Urothelium cell line (cell line): ENCODE measurements at regions not wholly inside any gene's neighbourhood (a gene's known extent, or its start where the extent isn't known, plus 50 kb on each side); places are given as distances from the start of the nearest gene placed in this dataset.

ENCODE experiments used
- DNase-seq: peaks from one replicate; pipeline ENCODE4 v3.0.0; 2011; ENCODE audit warnings: low spot score, mixed read lengths
- FAIRE-seq: peaks from 2 replicates; lab custom pipeline; 2011; peaks lifted over from hg19 to GRCh38; lab: Jason Lieb, UNC

DNA sequence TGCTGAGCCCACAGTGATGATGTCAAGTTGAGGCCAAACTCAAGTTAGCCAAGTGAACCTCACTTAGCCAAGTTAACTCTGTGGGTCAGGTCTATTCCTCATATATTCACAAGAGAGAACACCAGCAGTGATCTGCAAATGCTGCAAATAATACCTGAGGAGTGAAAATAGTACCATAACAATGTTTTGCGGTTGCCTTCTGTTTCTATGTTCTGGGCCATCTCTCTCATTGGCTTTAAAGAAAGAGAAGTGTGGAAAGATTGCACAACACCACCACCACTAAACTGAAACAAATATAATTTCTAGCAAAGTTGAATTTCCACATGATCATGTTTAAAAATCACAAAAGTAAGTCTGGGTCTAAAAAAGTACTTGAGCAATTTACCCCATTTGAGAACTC, 211.1 kb upstream of the GALNT5 start:
- no peak for DNase-seq

DNA sequence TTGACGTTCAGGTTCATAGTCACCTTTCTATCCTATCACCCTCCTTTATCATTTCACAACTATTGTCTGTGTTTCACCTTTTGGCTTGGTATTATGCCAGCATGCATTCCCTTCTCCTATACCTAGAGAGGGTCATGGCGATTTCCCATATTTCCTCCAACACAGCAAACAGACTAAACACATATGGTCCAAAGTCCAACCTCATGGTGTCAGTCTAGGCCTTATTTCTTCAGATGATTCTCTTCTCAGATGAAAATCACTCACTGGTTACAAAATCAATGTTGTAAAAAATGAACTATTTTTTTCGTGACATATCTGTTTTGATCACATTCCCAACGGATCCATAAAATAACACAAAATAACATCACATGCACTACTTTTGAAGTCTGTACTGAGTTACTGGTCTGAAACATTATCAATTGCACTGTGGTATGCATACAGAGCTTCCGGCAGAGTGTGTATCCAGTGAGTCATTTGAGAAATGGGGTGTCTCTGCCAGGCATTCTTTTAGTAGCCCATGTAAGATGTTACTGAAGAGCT, 204.8 kb upstream of the GALNT5 start:
- DNase-seq (peak; percentile 39), FAIRE-seq (peak; percentile 13)

More for the DNA sequence above, 211.1 kb upstream of the GALNT5 start:
- FAIRE-seq, result no peak

DNA sequence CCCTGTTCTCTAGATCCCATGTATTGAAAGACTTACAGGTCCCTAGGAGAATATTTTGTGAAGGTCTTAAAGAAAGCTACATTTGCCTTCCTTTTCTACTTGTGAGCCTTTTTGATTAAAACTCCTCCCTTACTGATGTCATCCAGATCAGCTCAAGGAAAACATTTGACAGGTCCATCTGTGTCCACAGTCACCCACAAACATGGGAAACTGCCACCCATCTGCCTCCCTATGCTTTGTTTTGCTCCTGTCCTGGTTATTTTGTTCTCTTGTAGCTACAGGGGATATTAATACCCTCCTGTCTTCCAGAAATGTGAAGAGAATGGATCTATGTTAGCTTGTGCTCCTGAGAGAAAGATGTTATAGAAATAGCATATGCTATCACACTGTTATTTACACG, 203.6 kb upstream of the GALNT5 start:
- FAIRE-seq, result no peak
- no peak for DNase-seq

DNA sequence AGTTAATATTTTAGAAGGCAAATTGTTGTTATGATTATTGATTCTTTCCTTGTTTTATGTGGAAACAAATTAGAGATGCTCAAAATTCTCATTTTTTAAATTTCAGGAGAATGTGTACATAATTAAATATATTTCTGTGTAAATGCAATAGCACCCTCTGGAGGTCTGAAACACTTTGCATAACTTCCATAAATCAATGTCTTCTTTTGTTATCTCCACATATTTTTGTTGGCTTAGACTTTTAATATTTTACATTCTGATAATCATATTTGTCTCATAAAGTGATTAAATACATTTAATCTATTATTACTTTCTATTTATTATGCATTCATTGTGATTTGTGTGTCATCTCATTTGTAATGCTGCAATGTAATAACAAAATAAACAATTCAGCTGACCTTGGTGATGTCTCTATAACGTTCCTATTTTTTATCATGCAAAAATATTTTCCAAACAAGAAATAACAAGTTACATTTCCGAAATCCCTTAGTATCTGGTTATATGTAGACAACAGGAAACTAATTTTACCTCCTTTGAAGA, 201.8 kb upstream of the GALNT5 start:
- FAIRE-seq (no peak), DNase-seq (peak; percentile 7)

DNA sequence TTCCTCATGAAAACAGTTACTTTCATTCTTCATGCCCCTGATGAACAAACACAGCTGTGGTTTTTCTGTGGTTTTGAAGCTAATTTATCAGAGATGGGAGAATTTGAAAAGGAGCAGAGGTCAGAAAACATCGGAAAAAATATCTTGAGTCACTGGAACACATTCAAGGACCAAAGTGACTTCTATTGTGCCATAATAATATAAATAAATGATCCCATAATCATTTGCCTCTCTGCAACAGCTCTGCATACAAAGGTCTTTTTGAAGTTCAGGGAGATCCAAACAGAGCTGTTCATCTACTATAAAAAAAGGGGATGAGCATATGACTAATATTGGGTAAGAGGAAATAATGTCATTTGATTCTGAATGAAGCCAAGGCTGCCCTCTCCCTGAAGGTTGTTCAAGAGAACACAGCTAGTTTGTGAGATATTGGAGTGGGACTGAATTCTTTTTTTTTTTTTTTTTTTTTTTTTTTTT, 201.3 kb upstream of the GALNT5 start:
- DNase-seq (peak; percentile 57), FAIRE-seq (no peak)

DNA sequence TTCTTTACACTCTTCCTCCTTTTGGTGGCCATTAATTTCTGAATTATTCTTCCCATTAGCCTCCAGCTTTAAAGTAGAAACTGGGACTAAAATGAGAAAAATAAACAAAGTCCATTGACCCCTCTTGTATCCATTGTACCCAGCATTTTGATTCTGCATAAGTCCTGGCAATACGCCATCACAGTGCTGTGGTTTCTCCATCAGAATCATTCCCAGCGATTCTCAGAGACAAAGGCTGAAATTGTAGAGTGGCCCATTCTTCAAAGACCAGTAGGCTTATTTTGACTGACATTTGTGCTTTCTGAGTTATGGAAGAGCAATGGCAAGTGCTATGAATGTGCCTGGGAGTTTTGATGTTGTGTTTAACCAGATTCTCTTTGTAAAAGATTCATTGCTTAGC, 199.3 kb upstream of the GALNT5 start:
- no peak for DNase-seq
- FAIRE-seq, result no peak

DNA sequence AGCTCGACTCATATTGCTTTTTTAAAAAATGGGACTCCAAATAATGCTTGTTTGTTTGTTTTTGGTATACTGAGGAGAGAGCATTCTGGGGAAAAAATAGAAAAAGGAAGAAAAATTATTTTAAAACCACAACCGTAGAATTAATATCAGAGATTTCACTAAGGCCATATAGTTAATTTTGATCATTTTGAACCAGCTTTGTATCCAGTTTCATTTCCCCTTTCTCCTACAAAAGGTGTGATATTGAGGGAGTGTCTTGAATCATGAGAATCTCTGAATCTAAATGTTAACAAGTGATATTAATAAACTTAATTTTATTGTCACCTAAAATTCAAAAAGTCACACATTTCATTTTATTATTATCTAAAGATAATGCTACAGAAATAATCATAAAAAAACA, 198.5 kb upstream of the GALNT5 start:
- FAIRE-seq (no peak), DNase-seq (no peak)

DNA sequence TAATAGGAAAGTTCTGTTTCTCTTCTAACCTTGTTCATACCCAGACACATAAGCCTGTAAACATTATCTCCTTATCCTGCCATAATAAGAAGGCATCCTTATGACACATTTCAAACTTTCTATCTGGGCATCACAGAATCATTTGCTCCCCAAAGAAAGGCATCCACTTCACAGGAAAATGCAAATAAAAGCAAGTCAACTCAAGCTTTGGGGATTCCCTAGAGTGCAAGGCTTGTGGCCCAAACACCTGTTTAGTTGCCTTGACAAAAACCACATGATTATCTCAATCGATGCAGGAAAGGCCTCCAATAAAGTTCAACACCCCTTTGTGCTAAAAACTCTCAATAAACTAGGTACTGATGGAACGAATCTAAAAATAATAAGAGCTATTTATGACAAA, 195.7 kb upstream of the GALNT5 start:
- no peak for DNase-seq
- no peak for FAIRE-seq

DNA sequence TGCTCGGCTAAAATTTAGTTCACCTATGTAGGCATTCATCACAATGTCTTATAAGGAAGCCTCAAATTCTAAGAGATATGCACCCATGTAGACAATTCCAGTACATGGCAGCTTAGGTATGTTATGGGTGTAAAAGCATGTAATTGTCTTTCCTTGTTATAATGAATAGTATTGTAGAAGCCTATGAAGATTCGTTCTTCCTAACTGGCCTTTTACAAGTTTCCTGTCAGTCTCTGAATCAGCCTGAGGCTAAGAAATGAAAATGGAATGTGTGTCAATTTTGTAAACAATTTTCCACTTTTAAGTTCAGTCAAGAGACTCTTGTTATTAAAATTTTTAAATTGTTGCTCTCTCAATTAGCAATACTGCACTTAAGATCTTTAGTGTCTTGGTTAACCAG, 189.9 kb upstream of the GALNT5 start:
- FAIRE-seq (no peak), DNase-seq (no peak)

DNA sequence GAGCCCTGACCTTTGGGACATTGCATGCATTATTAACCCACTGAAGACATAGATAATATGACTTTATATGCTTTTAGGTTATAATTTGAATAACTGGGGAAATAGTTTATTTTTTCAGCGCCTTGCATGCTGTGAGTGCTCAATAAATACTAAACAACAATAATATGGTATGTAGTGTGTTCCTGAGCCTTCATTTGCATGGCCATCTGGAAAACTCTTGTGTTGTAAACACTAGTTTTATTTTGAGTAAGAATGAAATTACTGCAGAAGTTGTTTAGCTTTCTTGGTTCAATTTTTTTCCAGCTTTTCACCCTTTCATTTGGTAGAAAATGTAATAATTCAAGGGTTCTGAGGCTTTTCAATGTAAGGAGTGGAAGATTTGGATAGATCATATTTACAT, 189.3 kb upstream of the GALNT5 start:
- DNase-seq, result no peak
- FAIRE-seq, result no peak

DNA sequence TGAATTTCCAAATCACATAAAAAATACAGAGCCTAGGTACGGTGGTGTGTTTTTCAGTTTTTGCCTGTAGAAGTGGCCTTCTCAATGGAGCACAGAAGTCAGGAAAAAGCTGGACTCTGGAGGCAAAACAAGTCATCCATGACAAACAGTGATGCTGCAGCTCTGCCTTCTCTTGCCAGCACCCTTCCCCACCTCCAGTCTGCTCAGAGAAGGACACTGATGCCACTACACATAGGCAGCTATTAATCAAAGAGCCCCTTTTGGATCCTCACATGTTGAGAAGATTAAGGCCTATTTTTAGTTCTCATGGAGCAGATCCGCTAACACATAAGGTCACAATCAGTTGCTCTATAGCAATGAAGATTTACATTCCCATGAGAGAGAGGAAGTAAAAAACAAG, 181.6 kb upstream of the GALNT5 start:
- FAIRE-seq (no peak), DNase-seq (no peak)

DNA sequence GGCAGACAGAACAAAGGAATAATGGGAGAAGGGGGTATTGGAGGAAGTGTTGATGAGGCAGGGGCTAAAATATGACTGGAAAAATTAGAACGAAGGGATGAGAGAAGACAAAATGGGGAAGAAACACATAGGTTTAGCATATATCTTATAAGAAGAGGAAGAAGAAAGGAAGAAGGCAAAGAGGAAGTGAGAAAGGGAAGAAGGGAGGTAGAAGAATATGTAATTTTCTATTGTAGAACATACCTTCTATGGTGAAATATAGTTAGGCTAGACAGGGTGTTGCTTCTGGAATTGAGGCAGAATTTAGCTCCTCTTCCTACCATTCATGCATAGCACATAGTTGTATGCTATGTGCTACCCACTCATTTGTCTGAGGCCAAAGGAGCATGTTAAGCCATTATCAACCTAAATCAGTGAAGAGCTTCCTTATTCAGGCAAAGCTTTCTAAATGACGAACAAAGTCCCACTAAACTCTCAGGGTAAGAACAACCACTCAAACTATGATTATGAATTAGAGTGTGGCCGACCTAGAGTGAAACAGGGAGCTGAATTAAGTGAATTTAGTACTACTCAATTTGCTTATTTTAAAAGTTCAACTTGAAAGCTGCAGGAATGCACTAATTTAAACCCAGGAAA, 180.9 kb upstream of the GALNT5 start:
- no peak for DNase-seq

DNA sequence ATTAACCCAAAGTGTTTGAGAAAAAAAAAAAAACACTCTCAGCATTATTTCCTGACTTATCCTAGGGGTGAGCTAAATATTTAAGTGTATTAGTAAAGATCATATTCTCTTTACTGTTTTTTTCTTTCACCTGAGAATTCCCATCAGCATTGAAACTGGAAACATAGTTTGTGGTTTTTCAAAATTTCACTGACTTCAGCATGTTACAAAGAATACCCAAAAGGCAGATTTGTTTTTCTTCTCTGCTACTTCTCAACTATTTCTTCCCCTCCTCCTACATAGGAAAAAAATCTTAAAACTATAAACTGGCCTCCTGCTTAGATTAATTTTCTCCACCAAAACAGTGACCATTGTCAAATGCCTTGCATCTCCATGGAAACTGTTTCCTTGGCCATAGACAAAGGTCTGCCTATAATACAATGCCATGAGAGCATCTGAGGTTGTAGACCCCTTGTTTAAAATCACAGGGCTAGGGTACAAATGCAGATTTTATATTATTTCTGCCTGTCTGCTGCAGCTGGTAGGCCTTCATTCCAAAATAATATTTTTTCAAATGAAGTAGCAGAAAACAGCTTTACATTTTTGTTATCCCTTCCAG, 179.7 kb upstream of the GALNT5 start:
- FAIRE-seq (no peak), DNase-seq (no peak)

More for the DNA sequence above, 180.9 kb upstream of the GALNT5 start:
- no peak for FAIRE-seq

DNA sequence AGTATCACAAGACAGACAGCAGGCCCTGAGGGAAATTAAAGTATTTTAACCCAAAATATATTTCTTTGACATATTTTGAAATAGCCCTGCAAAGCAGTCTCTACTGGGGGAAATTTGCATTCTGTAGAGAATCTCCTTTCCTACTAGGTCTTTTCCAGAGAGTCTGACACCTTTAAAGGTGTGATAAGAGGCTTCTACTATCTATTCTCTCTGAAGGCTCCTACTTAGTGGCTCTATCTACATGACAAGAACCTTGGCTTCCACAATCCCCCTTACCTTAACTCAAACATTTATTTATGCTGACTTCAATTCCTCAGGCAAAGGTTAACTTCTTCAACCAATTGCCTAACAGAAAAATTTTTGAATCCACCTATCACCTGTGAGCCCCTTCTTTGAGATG, 174.6 kb upstream of the GALNT5 start:
- no peak for DNase-seq
- FAIRE-seq, result no peak

DNA sequence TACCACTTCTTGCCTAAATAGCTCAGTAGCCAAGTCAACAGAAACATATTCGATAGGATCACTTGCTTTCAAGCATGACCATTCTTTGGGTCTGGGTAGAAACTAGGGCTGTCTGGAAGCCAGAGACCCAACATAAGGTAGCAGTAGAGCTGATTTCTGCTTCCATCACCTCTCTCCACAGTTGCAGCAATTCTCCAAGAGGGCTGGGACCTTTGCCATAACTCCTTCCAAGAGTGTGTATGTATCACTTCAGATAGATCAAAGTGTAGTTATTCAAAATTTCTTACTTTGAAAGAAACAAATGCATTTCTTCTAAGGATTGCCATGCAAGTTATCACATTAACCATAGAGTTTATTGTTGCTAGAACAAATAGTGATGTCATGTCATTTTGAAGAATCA, 172.0 kb upstream of the GALNT5 start:
- FAIRE-seq, result no peak

DNA sequence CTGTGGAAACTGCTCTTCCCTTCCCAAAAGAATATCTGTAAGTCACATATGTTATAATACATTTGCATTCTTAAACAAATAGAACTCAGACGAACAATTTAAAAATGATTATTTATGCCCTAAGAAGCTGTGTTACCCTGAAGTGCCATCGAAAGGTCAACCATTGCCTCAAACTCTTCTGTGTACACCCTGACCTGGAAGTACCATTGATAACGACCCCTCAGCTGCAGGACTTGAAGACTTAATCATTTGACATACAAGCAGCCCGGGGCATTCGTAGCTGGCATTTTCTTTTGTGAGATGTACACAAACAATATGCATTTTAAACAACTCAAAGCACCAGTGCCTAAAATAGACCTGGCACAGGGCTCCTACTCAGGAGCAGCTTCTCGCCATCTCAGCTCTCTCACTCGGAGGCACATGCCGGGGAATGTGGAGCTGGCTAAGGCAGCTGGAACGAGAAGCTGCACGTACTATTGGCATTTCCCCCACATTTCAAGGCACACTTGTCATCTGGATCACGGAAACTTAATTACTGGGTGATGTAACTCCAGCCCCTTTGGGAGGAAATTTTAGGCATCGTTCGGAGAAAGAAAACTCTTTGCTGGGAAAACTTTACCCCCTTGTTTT, 170.0 kb upstream of the GALNT5 start:
- DNase-seq, result no peak
- no peak for FAIRE-seq

More for the DNA sequence above, 172.0 kb upstream of the GALNT5 start:
- no peak for DNase-seq

DNA sequence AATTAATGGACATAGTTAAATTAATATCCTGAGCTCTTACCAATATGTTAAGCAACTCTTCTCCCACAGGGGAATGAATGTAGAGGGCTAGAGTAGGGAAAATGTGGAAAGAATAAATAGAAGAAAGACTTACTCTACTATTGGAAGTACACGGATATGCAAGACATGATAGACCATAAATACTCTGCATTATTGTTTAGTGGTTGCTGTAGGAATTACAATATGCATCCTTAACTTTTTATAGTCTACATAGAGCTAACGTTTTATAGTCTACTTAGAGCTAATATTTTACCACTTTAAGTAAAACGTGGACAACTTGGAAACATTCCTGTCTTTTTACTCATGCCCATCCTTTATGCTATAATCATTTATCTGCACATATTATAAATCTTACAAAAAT, 163.8 kb upstream of the GALNT5 start:
- no peak for DNase-seq
- no peak for FAIRE-seq

DNA sequence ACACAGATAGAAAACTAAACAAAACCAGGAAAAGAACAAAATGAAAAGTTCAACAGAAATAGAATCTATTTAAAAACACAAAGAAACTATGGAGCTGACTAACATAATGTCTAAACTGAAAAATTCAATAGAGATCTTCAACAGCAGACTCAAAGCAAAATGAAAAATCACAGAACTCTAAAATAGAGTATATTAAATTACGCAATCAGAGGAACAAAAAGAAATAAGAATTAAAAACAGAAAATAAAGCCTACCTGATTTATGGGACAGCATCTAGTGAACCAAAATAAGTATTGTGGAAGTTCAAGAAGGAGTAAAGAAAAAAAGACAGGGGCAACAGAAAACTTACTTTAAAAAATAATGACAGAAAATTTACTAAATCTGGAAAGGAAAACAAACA, 152.1 kb upstream of the GALNT5 start:
- DNase-seq, result no peak
- no peak for FAIRE-seq

DNA sequence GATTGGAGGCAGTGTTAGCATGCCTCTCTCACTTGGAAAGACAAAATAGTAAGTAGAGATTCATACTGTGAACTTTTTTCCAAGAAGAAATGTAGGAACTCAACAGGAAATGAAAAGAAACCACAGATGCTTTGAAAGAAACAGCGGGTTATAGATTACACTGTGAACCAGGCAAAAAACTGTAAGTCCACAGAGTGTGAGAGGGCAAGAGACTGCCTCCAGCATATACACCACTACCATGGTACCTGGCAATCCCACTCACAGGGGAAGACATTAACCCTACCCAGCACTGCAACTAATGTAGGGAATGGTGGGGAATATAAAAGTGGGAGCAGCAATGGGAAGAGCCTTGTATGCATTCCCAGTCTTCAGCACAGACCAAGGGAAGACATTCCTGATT, 150.6 kb upstream of the GALNT5 start:
- FAIRE-seq (no peak), DNase-seq (no peak)

DNA sequence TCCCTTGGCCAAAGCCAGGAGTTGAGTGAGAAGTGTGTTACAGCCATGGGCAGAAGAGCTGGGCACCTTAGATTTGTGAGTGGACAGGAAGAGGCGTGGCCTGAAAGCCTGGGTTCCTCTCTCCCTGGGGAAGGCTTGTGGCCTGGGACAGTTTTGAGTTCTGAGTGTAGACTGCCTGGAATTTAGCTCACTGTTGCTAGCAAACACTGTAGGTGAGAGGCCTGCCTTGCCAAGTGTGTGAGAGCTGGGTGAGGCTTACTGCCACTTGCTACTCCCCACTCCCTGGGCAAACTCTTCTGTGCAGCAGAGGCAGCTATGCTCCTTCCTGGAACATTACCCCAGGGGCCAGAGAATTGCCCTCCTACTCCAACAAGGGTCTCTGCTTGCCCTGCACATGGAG, 150.0 kb upstream of the GALNT5 start:
- DNase-seq (peak; percentile 21), FAIRE-seq (no peak)

DNA sequence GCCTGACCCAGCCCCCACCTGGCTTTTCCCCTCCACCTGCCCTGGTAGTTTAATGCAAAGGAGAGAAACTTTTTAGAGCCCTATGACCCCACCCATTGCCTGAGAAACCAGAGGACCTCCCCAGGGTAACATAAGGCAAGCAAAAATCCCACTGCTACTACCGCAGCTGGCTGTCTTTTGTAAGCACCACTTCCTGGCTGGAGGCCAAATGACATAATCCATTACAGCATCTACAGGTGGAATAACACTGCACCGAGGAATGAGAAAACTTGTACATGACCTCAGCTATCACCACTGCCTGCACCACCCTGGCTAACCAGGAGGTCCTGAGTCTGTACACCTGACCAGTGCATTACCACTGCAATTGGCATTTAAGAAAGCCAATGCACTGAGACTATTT, 149.6 kb upstream of the GALNT5 start:
- peak; percentile 66 for DNase-seq
- no peak for FAIRE-seq

DNA sequence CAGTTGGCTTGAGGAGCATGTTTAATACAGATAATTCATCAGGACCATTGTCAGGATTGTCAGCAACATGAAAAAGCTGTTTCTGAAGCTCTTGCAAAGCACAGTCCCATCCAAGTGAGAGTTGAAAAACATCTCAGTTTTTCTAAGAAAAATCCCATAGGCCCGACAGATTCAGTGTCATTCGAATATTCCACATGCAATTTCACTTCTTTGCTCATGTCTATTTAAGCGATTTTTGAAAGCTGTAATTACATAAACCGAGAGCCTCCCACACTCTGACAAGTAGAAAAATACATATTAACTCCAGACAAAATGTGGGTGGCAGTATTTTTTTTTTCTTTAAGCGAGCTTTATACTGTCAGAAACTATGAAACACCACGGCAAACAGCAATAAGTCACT, 134.7 kb upstream of the GALNT5 start:
- DNase-seq (no peak), FAIRE-seq (no peak)
